Medulla oblongata (tissue), 1 donor: ENCODE measurements at regions not wholly inside any gene's neighbourhood (a gene's known extent, or its start where the extent isn't known, plus 50 kb on each side); places are given as distances from the start of the nearest gene placed in this dataset.
"Not testable (repeated sequence)": the region's sequence is repeated elsewhere in the genome, so short reads cannot be mapped to it uniquely, and the experiment has no call there.

Experiments used
- DNase-seq: peaks from one replicate; pipeline ENCODE4 v3.0.0-alpha.2; 2015; ENCODE audit errors: extremely low spot score

- no peak for DNase-seq
These were observed 54.9 kb upstream of the ZBTB18 start for GRCh38 chr1:243996223-243996622.

GRCh38 chr1:243991650-243992049 is 59.4 kb upstream of the ZBTB18 start:
- no peak for DNase-seq

GRCh38 chr1:243984788-243985187 is 66.3 kb upstream of the ZBTB18 start:
- DNase-seq: no peak

- DNase-seq: no peak
These were observed 68.5 kb upstream of the ZBTB18 start for GRCh38 chr1:243982447-243983018.

GRCh38 chr1:243980471-243980870 is 70.6 kb upstream of the ZBTB18 start:
- no peak for DNase-seq

GRCh38 chr1:243980071-243980470 is 71.0 kb upstream of the ZBTB18 start:
- no peak for DNase-seq

GRCh38 chr1:243979396-243979795 is 71.7 kb upstream of the ZBTB18 start:
- DNase-seq: no peak

GRCh38 chr1:243977094-243977493 is 74.0 kb upstream of the ZBTB18 start:
- DNase-seq: no peak

GRCh38 chr1:243974451-243975292 is 76.4 kb upstream of the ZBTB18 start:
- no peak for DNase-seq

GRCh38 chr1:243973169-243973568 is 77.9 kb upstream of the ZBTB18 start:
- no peak for DNase-seq

GRCh38 chr1:243970077-243970476 is 81.0 kb upstream of the ZBTB18 start:
- DNase-seq: no peak

- DNase-seq: no peak
These were observed 82.7 kb upstream of the ZBTB18 start for GRCh38 chr1:243968413-243968812.

- no peak for DNase-seq
These were observed 86.2 kb upstream of the ZBTB18 start for GRCh38 chr1:243964915-243965314.

GRCh38 chr1:243963571-243963970 is 87.5 kb upstream of the ZBTB18 start:
- no peak for DNase-seq

GRCh38 chr1:243962541-243962940 is 88.5 kb upstream of the ZBTB18 start:
- DNase-seq: no peak

GRCh38 chr1:243959998-243960397 is 91.1 kb upstream of the ZBTB18 start:
- DNase-seq: no peak

- no peak for DNase-seq
These were observed 93.9 kb upstream of the ZBTB18 start for GRCh38 chr1:243957141-243957540.

- DNase-seq: no peak
These were observed 94.6 kb upstream of the ZBTB18 start for GRCh38 chr1:243956450-243956849.

GRCh38 chr1:243951207-243951606 is 99.9 kb upstream of the ZBTB18 start:
- DNase-seq: not testable (repeated sequence)

GRCh38 chr1:243950166-243950565 is 100.1 kb upstream of the AKT3 start:
- DNase-seq: no peak

- DNase-seq: peak; percentile 49
These were observed 96.9 kb upstream of the AKT3 start for GRCh38 chr1:243946946-243947345.

GRCh38 chr1:243946253-243946652 is 96.2 kb upstream of the AKT3 start:
- DNase-seq: no peak

GRCh38 chr1:243945727-243946126 is 95.7 kb upstream of the AKT3 start:
- no peak for DNase-seq
